ENCODE measurements at regions not wholly inside any gene's neighbourhood (a gene's known extent, or its start where the extent isn't known, plus 50 kb on each side); places are given as distances from the start of the nearest gene placed in this dataset.

GRCh38 chr4:111572470-111572869 lies 572.8 kb upstream of the FAM241A start:
- Mint-ChIP-seq H3K4me1 (ENCODE audit: unreplicated experiment) (no peaks in the 10 kb centered on the region), H3K36me3 (ENCODE audit: low read depth, unreplicated experiment) (no peaks in the 10 kb centered on the region), H3K27me3 (ENCODE audit: unreplicated experiment) (no peaks in the 10 kb centered on the region), H3K9me3 (ENCODE audit: unreplicated experiment) (no peaks in the 10 kb centered on the region), H3K27ac (ENCODE audit: unreplicated experiment) (no peak overlapping the region), H3K4me3 (ENCODE audit: unreplicated experiment) (no peak overlapping the region)
- TF ChIP-seq CTCF (IDR thresholded peaks at IDR 0.05; ENCODE audit: unreplicated experiment): no peak
- DNase-seq (ENCODE audit: low spot score): no peak

GRCh38 chr4:111573386-111573785 lies 571.9 kb upstream of the FAM241A start:
- no peaks in the 10 kb centered on the region for H3K9me3 Mint-ChIP-seq (ENCODE audit: unreplicated experiment)

GRCh38 chr4:111579767-111580166 lies 565.5 kb upstream of the FAM241A start:
- Mint-ChIP-seq H3K27ac (ENCODE audit: unreplicated experiment) (no peak overlapping the region), H3K4me3 (ENCODE audit: unreplicated experiment) (no peak overlapping the region), H3K36me3 (ENCODE audit: low read depth, unreplicated experiment) (peaks cover 11% of the 10 kb centered on the region), H3K4me1 (ENCODE audit: unreplicated experiment) (no peaks in the 10 kb centered on the region), H3K27me3 (ENCODE audit: unreplicated experiment) (no peaks in the 10 kb centered on the region), H3K9me3 (ENCODE audit: unreplicated experiment) (peaks cover 13% of the 10 kb centered on the region)
- TF ChIP-seq CTCF (IDR thresholded peaks at IDR 0.05; ENCODE audit: unreplicated experiment): no peak
- no peak for DNase-seq (ENCODE audit: low spot score)

More at GRCh38 chr4:111573386-111573785, 571.9 kb upstream of the FAM241A start:
- Mint-ChIP-seq H3K27ac (ENCODE audit: unreplicated experiment) (no peak overlapping the region), H3K4me3 (ENCODE audit: unreplicated experiment) (no peak overlapping the region), H3K4me1 (ENCODE audit: unreplicated experiment) (no peaks in the 10 kb centered on the region), H3K27me3 (ENCODE audit: unreplicated experiment) (no peaks in the 10 kb centered on the region), H3K36me3 (ENCODE audit: low read depth, unreplicated experiment) (no peaks in the 10 kb centered on the region)
- no peak for TF ChIP-seq CTCF (IDR thresholded peaks at IDR 0.05; ENCODE audit: unreplicated experiment)
- DNase-seq (ENCODE audit: low spot score): no peak

GRCh38 chr4:111595456-111595855 lies 549.8 kb upstream of the FAM241A start:
- no peaks in the 10 kb centered on the region for H3K4me1 Mint-ChIP-seq (ENCODE audit: unreplicated experiment)
- H3K27ac Mint-ChIP-seq (ENCODE audit: unreplicated experiment): no peak overlapping the region
- H3K36me3 Mint-ChIP-seq (ENCODE audit: low read depth, unreplicated experiment): no peaks in the 10 kb centered on the region
- H3K9me3 Mint-ChIP-seq (ENCODE audit: unreplicated experiment): no peaks in the 10 kb centered on the region
- no peak overlapping the region for H3K4me3 Mint-ChIP-seq (ENCODE audit: unreplicated experiment)
- H3K27me3 Mint-ChIP-seq (ENCODE audit: unreplicated experiment): no peaks in the 10 kb centered on the region
- no peak for TF ChIP-seq CTCF (IDR thresholded peaks at IDR 0.05; ENCODE audit: unreplicated experiment)
- no peak for DNase-seq (ENCODE audit: low spot score)

- H3K27me3 Mint-ChIP-seq (ENCODE audit: unreplicated experiment): peaks cover under 1% of the 10 kb centered on the region
- H3K4me3 Mint-ChIP-seq (ENCODE audit: unreplicated experiment): no peak overlapping the region
- DNase-seq (ENCODE audit: low spot score): no peak
- no peaks in the 10 kb centered on the region for H3K4me1 Mint-ChIP-seq (ENCODE audit: unreplicated experiment)
- TF ChIP-seq CTCF (IDR thresholded peaks at IDR 0.05; ENCODE audit: unreplicated experiment): no peak
- H3K36me3 Mint-ChIP-seq (ENCODE audit: low read depth, unreplicated experiment): no peaks in the 10 kb centered on the region
- no peaks in the 10 kb centered on the region for H3K9me3 Mint-ChIP-seq (ENCODE audit: unreplicated experiment)
- H3K27ac Mint-ChIP-seq (ENCODE audit: unreplicated experiment): no peak overlapping the region
Measured at GRCh38 chr4:111596491-111596890, 548.8 kb upstream of the FAM241A start.
